CD4-positive, alpha-beta memory T cell (primary cell): ENCODE measurements at regions not wholly inside any gene's neighbourhood (a gene's known extent, or its start where the extent isn't known, plus 50 kb on each side); places are given as distances from the start of the nearest gene placed in this dataset.

Experiments
- CTCF ChIA-PET: fragments of 350-600 bp; sonication (Branson Sonifier 250); formaldehyde crosslinking; loops from one replicate; lab custom pipeline; 2021; ENCODE audit warnings: inconsistent platforms; ENCODE audit not compliant: partially characterized antibody; lab: Charles Lee
- POLR2A ChIA-PET: fragments of 350-600 bp; sonication (Branson Sonifier 250); formaldehyde crosslinking; loops from one replicate; lab custom pipeline; 2021; ENCODE audit not compliant: partially characterized antibody; lab: Charles Lee
- DNase-seq, 5 donors: peaks; one replicate each; pipeline versions ENCODE4 v3.0.0 to v3.0.0-alpha.2; 2020 to 2022; ENCODE audit warnings: mixed read lengths in 1 of 5
- H3K27ac ChIP-seq: one replicate; pipeline ENCODE4 v1.7.0; 2013; ENCODE audit warnings: low read depth, low read length
- H3K27me3 ChIP-seq: 2 replicates; pipeline ENCODE4 v1.7.0; 2013; ENCODE audit warnings: mild to moderate bottlenecking, low read length, moderate library complexity; ENCODE audit not compliant: insufficient read depth
- H3K36me3 ChIP-seq: 2 replicates; pipeline ENCODE4 v1.7.0; 2013; ENCODE audit warnings: mild to moderate bottlenecking, low read length, moderate library complexity; ENCODE audit not compliant: insufficient read depth
- H3K4me1 ChIP-seq: 2 replicates; pipeline ENCODE4 v1.7.0; 2013; ENCODE audit warnings: mild to moderate bottlenecking, low read length, moderate library complexity; ENCODE audit not compliant: insufficient read depth
- H3K4me3 ChIP-seq, 2 donors: one replicate each; pipeline ENCODE4 v1.7.0; 2013; ENCODE audit warnings: low read length in 2 of 2, mild to moderate bottlenecking in 1 of 2
- H3K9me3 ChIP-seq, 2 donors: one replicate each; pipeline ENCODE4 v1.7.0; 2013; ENCODE audit warnings: low read length in 2 of 2, control low read depth in 1 of 2; ENCODE audit not compliant: control insufficient read depth in 1 of 2
- H3K27ac Mint-ChIP-seq, 7 donors: one replicate each; pipeline ENCODE4 v1.8.0; 2020 to 2021; ENCODE audit warnings: mixed read lengths in 7 of 7, mild to moderate bottlenecking in 6 of 7, inconsistent platforms in 3 of 7, moderate library complexity in 3 of 7
- H3K27me3 Mint-ChIP-seq, 2 donors: one replicate each; pipeline ENCODE4 v1.8.0; 2020 to 2021; ENCODE audit warnings: mixed read lengths in 2 of 2
- H3K36me3 Mint-ChIP-seq, 2 donors: one replicate each; pipeline ENCODE4 v1.8.0; 2020 to 2021; ENCODE audit warnings: mixed read lengths in 2 of 2, inconsistent platforms in 1 of 2, mild to moderate bottlenecking in 1 of 2
- H3K4me1 Mint-ChIP-seq, 4 donors: one replicate each; pipeline ENCODE4 v1.8.0; 2020 to 2021; ENCODE audit warnings: mixed read lengths in 4 of 4, mild to moderate bottlenecking in 1 of 4
- H3K4me3 Mint-ChIP-seq, 8 donors: one replicate each; pipeline ENCODE4 v1.8.0; 2020 to 2021; ENCODE audit warnings: mixed read lengths in 8 of 8, mild to moderate bottlenecking in 7 of 8, moderate library complexity in 6 of 8, inconsistent platforms in 3 of 8
- H3K9me3 Mint-ChIP-seq, 8 donors: one replicate each; pipeline ENCODE4 v1.8.0; 2020 to 2021; ENCODE audit warnings: mixed read lengths in 8 of 8, mild to moderate bottlenecking in 5 of 8, inconsistent platforms in 3 of 8, moderate library complexity in 1 of 8
- intact Hi-C: fragments of 100-400 bp; cut with micrococcal nuclease; formaldehyde crosslinking; loops from one replicate; pipeline ENCODE4 v1.15.1; 2023

GRCh38 chr7:16933296-16934279 is 51.8 kb upstream of the AGR3 start:
- Mint-ChIP-seq H3K36me3 (no peaks in the 10 kb centered on the region), H3K4me3 (peak overlapping the region in 6 of 8 donors; percentile 47 to 76 (median 64)), H3K27me3 (peaks cover 0 to 1% of the 10 kb centered on the region in 2 donors), H3K27ac (peak overlapping the region in 3 of 7 donors; percentile 9 to 37 (median 34)), H3K4me1 (peaks cover 26 to 42% (median 40%) of the 10 kb centered on the region in 4 donors), H3K9me3 (peaks cover 0 to 1% (median 0%) of the 10 kb centered on the region in 8 donors)
- Histone ChIP-seq H3K27me3 (no peaks in the 10 kb centered on the region), H3K4me3 (no peak overlapping the region), H3K4me1 (peaks cover 45% of the 10 kb centered on the region), H3K27ac (no peak overlapping the region), H3K36me3 (no peaks in the 10 kb centered on the region), H3K9me3 (no peaks in the 10 kb centered on the region)
- intact Hi-C loops = no loop called here
- ChIA-PET CTCF (interaction anchor here (0.7 kb wide), 1 partner anchor 17 kb away, joined by 3 read pairs; no protein-coding TSS in a partner anchor), POLR2A (no interaction called here)
- no peak for DNase-seq

- Mint-ChIP-seq H3K27me3 (no peaks in the 10 kb centered on the region), H3K9me3 (peaks cover 0 to 1% (median 0%) of the 10 kb centered on the region in 8 donors), H3K4me3 (peak overlapping the region in 1 of 8 donors; percentile 20), H3K4me1 (peaks cover 29 to 42% (median 38%) of the 10 kb centered on the region in 4 donors), H3K36me3 (no peaks in the 10 kb centered on the region), H3K27ac (no peak overlapping the region)
- intact Hi-C loops = no loop called here
- Histone ChIP-seq H3K4me3 (no peak overlapping the region), H3K27me3 (no peaks in the 10 kb centered on the region), H3K27ac (no peak overlapping the region), H3K4me1 (peaks cover 41% of the 10 kb centered on the region), H3K36me3 (no peaks in the 10 kb centered on the region), H3K9me3 (no peaks in the 10 kb centered on the region)
- no peak for DNase-seq
- ChIA-PET CTCF (no interaction called here), POLR2A (no interaction called here)
Observed at GRCh38 chr7:16934722-16935340, 53.0 kb upstream of the AGR3 start.

GRCh38 chr7:16935341-16935735 is 53.6 kb upstream of the AGR3 start:
- Histone ChIP-seq H3K4me3 (no peak overlapping the region), H3K36me3 (no peaks in the 10 kb centered on the region), H3K27me3 (no peaks in the 10 kb centered on the region), H3K27ac (no peak overlapping the region), H3K9me3 (no peaks in the 10 kb centered on the region), H3K4me1 (peaks cover 40% of the 10 kb centered on the region)
- intact Hi-C loops = no loop called here
- Mint-ChIP-seq H3K4me1 (peaks cover 30 to 42% (median 39%) of the 10 kb centered on the region in 4 donors), H3K27me3 (no peaks in the 10 kb centered on the region), H3K27ac (no peak overlapping the region), H3K9me3 (no peaks in the 10 kb centered on the region), H3K4me3 (no peak overlapping the region), H3K36me3 (no peaks in the 10 kb centered on the region)
- POLR2A ChIA-PET = no interaction called here
- CTCF ChIA-PET = no interaction called here
- no peak for DNase-seq

- POLR2A ChIA-PET = no interaction called here
- peaks cover 32% of the 10 kb centered on the region for H3K4me1 ChIP-seq
- CTCF ChIA-PET = interaction anchor here (0.6 kb wide), 1 partner anchor 487 kb away, joined by 4 read pairs; no protein-coding TSS in a partner anchor
Observed at GRCh38 chr7:16936626-16937422, 55.0 kb upstream of the AGR3 start.

GRCh38 chr7:16939161-16939560 is 57.4 kb upstream of the AGR3 start:
- Histone ChIP-seq H3K27me3 (no peaks in the 10 kb centered on the region), H3K4me3 (no peak overlapping the region), H3K9me3 (no peaks in the 10 kb centered on the region), H3K36me3 (no peaks in the 10 kb centered on the region), H3K27ac (no peak overlapping the region), H3K4me1 (peaks cover 18% of the 10 kb centered on the region)
- Mint-ChIP-seq H3K4me3 (no peak overlapping the region), H3K4me1 (peaks cover 13 to 28% (median 22%) of the 10 kb centered on the region in 4 donors), H3K27me3 (peaks cover 0 to 3% of the 10 kb centered on the region in 2 donors), H3K9me3 (peaks cover 0 to 2% (median 0%) of the 10 kb centered on the region in 8 donors), H3K36me3 (no peaks in the 10 kb centered on the region), H3K27ac (no peak overlapping the region)
- no peak for DNase-seq
- CTCF ChIA-PET = interaction anchor here (1.2 kb wide), 1 partner anchor 21 kb away, joined by 4 read pairs; no protein-coding TSS in a partner anchor
- POLR2A ChIA-PET = no interaction called here
- intact Hi-C loops = no loop called here

More at GRCh38 chr7:16936626-16937422, 55.0 kb upstream of the AGR3 start:
- Histone ChIP-seq H3K4me3 (no peak overlapping the region), H3K9me3 (no peaks in the 10 kb centered on the region), H3K27me3 (no peaks in the 10 kb centered on the region), H3K36me3 (no peaks in the 10 kb centered on the region), H3K27ac (no peak overlapping the region)
- DNase-seq = no peak
- H3K9me3 Mint-ChIP-seq = no peaks in the 10 kb centered on the region
- H3K4me3 Mint-ChIP-seq = no peak overlapping the region
- H3K27ac Mint-ChIP-seq = no peak overlapping the region
- no peaks in the 10 kb centered on the region for H3K27me3 Mint-ChIP-seq
- intact Hi-C loops = no loop called here
- H3K4me1 Mint-ChIP-seq = peaks cover 27 to 38% (median 33%) of the 10 kb centered on the region in 4 donors
- no peaks in the 10 kb centered on the region for H3K36me3 Mint-ChIP-seq

DNA sequence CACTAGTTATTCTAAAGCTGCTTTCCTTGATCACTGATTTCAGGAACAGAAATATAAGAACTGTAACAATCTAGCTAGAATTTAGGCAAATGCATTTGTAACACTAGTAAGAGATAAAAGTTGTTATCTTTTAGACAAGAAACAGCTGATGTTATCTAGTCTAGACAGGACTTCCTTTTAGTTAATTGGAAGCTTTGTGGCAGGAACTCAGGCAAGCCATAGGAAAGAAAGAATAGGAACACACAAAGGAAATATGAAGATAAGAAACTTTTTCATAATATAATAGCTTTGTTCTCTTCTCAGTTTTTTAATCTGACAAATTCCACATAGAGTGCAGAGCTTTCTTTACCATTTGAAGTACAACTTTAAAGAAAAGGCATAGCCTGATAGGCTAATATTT is 59.0 kb upstream of the AGR3 start:
- no peak overlapping the region for H3K4me3 Mint-ChIP-seq
- DNase-seq = no peak
- H3K27ac Mint-ChIP-seq = no peak overlapping the region
- intact Hi-C loops = no loop called here
- no peaks in the 10 kb centered on the region for H3K36me3 ChIP-seq
- peaks cover 0 to 2% (median 0%) of the 10 kb centered on the region in 8 donors for H3K9me3 Mint-ChIP-seq
- POLR2A ChIA-PET = no interaction called here
- H3K36me3 Mint-ChIP-seq = no peaks in the 10 kb centered on the region
- H3K4me3 ChIP-seq = no peak overlapping the region
- peaks cover 6 to 22% (median 17%) of the 10 kb centered on the region in 4 donors for H3K4me1 Mint-ChIP-seq
- no peaks in the 10 kb centered on the region for H3K9me3 ChIP-seq
- CTCF ChIA-PET = interaction anchor here (1.0 kb wide), 1 partner anchor 9 kb away, joined by 3 read pairs; no protein-coding TSS in a partner anchor
- peaks cover 0 to 3% of the 10 kb centered on the region in 2 donors for H3K27me3 Mint-ChIP-seq
- H3K27ac ChIP-seq = no peak overlapping the region
- H3K27me3 ChIP-seq = no peaks in the 10 kb centered on the region
- peaks cover 18% of the 10 kb centered on the region for H3K4me1 ChIP-seq
